CD4-positive, alpha-beta T cell treated with Interleukin-4 for 4 hours (primary cell): ENCODE measurements at regions not wholly inside any gene's neighbourhood (a gene's known extent, or its start where the extent isn't known, plus 50 kb on each side); places are given as distances from the start of the nearest gene placed in this dataset.

ENCODE experiments used
- DNase-seq: peaks from one replicate; pipeline ENCODE4 v3.0.0-alpha.2; 2020

DNA sequence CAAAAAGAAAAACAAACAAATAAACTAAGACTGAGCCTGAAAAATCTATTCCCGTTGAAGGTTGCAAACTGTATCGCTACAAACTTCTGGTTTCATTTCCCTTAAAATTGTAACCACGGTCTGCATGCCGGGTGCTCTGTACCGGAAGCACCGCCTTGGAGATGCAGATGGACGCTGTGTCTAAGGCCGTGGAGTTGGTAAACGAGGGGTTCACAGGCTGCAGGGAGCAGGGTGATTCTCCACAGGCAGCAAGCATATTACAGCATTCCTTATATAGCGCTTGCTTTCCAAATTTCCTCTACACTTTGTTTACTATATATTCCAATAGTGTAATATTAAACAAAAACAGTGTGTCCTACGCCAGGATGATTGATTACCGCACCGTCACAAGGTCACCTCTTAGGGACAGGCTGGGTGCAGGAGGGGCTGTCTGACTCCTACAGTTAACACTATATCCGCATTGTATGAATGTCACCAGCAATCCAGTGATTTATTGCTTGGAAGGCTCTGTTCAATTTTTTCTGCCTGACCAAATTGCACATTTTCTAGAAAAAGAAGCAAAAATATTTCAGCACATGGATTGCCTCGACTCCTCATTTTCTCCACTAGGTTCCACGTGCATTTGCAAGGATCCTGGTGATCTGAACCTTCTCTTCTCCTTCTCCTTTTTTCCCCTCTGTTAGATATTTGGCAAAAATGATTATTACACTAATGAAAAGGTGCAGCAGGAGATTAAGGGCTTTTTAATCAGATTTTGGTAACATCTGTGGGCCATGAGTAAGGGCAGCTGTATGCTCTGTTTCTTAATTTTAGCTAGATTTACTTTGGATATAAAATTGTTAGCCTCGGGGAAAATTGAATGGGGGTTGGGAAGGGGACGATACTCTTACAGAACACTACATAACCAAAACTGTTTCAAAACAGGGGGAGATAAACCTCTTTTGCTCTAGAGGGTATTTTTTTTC is 325.8 kb upstream of the MGMT start:
- DNase-seq, result no peak

DNA sequence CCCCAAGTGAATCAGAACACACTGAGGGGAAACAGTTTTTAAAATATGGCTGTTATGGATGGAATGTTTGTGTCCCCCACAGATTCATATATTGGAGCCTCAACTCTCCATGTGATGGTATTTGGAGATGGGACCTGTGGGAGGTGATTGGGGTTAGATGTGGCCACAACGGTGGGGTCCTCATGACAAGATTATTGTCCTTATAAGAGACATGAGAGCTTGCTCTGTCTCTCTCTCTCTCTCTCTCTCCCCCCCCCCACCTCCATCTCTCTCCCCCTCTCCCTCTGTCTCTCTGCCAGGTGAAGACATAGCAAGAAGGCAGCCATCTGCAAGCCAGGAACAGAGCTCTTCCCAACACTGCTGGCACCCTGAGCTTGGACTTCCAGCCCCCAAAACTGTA is 315.8 kb upstream of the MGMT start:
- no peak for DNase-seq

DNA sequence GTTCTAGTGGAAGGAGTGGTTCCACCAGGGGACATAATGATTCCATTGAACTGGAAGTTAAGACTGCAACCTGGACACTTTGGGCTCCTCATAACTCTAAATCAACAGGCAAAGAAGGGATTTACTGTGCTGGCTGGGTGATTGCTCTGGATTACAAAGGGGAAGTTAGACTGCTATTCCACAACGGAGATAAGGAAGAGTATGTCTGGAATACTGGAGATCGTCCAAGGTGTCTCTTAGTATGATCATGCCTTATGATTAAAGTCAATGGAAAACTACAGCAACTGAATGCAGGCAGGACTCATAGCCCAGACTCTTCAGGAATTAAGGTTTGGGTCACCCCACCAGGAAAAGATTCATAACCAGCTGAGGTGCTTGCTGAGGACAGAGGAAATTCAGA is 310.6 kb upstream of the MGMT start:
- no peak for DNase-seq

DNA sequence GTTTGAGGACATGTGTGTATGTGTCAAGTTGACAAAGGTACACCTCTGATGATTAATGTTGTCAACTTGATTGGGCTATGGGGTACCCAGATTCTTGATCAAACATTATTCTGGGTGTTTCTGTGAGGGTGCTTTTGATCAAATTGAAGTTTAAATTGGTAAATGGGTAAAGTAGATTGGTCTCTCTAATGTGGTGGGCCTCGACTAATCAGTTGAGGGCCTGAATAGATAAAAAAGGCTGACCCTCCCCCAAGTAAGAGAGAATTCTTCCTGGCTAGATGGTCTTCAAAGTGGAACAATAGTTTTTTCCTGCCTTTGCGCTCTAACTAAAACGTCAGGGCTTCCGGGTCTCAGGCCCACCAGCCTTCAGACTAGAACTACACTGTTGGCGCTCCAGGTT is 309.9 kb upstream of the MGMT start:
- no peak for DNase-seq

DNA sequence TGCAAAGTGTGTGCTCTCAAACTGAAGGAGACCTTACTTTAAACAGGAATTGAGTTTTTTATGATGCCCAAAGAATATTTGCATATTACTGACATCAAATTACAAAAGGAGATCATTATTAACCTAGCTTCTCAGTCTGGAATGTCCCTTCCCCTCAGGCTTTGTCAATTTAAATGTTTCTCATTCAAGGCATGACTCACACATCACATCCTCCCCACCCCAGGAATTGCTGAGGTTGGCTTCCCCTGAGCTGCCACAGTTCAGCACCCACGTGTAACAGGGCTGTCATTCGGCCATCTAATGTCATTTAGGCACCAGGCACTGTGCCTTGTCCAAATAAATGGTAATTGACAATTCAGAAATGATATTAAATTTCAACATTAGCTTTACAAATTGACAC is 305.9 kb upstream of the MGMT start:
- no peak for DNase-seq

DNA sequence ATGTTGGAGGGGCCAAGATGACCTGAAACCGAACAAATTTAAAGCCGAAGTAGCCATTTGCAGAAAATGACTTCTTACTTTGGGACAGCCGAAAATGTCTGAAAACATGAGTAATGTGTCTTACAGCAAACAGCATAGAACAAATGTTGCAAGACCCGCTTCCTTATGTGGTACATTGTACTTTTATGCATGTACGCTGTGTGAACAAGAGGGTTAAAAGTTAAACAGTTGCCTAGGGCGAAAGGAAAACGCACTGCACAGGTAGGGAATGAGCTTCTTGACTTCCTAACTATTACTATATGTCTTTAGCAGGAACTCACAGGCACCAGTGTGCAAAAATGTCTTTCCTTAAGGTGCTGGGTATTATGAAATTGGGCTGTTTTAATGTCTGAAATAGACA is 303.5 kb upstream of the MGMT start:
- no peak for DNase-seq

DNA sequence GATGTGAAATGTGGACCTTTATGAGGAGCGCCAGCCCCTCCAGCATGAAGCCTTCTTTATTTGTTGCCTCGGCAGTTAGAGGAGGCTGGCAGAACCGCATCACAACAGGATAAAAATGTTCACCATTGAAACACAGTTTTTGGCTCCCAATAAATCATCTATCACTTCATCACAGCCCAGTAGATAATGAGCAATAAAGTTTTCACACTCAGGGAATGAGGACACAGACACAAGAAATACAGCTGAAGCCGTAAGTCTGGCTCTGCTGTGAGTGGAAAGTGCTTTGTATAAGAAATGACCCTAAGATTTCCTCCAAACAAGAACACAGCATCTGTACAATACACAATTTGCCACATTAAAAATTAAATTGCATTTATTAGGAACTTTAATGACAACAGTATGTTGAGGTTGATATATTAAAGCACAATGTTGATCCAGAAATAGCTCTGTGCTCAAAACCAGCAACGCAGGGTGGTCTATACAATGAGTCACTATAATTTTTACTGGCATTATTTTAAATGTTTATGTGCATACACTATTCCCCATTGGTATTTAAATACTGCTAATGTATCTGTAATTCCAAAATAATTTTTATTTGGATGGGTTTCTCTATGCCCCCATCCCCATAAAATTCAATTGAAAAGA is 301.8 kb upstream of the MGMT start:
- DNase-seq, result no peak

DNA sequence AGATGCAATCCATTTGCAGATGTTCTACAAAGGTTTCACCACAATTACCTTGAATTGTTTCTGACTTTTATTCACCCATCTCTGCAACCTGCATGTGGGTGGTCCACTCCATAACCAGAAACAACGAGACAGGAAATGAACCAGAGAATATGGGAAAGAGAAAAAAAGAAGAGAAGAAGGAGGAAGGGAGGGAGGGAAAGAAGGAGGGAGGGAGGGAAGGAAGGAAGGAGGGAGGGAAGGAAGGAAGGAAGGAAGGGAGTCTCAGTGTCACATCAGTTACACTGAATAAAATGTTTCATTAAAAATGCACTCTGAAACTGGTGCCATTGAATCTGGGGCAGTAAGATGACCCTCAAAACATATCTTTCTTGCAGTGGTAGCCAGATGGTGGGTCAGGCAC is 301.3 kb upstream of the MGMT start:
- no peak for DNase-seq

DNA sequence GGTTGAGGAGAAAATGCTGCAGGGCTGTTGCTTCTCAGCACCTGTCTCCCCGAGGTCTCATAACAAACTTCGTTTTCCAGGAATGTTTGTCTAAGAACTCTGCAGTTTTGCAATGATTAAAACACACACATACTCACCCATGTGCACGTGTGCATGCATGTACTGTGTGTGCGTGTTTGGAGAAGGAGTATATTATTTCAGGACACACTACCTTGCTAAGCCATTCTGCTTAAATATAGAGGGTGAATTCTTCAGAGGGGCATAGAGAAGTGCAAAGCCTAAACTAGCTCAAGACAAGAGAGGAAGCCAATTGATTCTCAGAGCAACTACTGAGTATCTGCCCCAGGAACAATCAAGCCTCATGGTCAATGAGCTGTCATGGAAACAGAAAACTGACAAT is 298.4 kb upstream of the MGMT start:
- no peak for DNase-seq

DNA sequence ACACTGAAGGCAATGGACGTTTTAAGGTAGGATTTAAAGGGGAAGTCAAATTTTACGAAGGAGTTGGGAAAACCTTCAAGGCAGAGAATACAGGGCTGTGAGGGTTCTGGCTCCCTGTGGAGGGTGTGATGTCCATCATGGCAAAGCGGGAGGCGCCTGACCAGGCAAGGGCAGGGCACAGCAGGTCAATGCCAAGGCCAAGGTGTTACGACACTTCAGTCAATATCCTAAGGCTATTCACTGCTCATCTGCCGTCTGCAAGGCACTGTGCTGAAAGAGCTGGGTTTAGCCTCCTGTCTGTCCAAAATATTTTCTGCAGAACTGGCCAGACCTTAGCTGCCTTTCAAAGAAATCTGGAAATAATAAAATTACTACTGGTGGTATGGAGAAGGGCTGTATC is 297.9 kb upstream of the MGMT start:
- no peak for DNase-seq

DNA sequence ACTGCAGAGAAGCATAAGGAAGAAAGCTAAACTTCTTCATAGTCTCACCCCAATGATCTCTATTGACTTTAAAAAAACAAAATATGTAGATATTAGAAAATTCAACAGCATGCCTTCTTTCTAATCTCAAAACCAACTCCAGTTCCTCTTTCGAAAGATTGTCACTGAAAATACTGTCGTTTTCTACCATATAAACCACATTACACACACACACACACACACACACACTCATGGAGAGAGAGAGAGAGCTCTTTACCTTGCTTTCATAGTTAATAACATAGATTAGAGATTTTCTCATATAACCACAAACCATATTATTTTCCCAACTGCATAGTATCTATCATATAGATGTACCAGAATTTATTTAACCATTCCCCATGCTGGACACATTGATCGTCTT is 296.2 kb upstream of the MGMT start:
- no peak for DNase-seq

DNA sequence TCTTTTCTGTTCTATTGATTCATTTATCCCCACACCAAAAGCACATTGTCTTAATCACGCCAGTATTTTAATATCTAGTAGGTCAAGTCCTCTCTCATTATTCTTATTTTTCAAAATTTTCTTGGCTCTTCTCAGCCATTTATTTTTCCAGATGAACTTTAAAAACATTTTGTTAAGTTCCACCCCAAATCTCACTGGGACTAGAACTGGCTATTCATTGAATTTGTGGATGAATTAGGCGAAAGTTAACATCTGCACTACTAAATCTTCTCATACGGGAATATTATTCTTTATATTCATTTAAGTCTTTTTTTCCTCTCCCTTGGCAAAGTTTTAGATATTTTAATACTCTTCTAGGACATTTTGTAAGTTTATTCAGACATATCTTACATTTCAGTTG is 295.2 kb upstream of the MGMT start:
- no peak for DNase-seq

DNA sequence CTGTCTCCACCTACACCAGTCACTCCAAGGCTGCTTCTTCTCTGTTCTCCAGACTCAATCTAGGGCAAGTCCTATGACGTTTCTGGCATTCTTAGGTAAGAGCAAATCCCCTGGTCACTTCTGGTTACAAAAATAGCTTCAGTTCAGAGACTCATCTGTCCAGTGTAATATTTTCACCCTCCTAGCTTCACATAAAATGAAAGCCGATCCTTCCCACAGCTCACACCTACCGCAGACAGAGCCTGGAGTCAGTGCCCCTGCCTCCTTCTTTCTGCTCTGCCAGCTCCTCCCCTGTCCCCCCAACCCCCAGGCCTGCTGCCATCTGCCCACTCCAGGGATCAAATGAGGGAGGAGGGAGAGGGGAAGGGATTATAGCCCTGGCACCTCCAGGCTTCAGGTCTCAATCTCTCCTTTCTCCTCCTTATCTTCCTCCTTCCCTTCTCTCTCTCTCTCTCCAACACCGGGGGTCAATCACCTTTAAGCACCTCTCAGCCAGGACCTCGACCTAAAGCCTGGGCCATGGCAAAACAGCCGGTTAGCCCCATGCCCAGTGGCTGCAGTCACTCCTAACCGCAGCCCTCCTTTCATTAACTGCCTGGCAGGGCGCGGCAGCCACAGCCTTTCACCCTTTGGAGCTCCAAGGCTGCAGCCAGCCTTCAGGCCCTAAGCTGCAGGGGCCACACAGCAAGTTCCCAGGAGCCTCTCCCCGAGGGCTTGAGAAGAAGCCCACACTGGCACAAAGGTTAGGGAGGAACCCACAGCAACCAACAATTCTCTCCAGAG is 292.6 kb upstream of the MGMT start:
- no peak for DNase-seq

DNA sequence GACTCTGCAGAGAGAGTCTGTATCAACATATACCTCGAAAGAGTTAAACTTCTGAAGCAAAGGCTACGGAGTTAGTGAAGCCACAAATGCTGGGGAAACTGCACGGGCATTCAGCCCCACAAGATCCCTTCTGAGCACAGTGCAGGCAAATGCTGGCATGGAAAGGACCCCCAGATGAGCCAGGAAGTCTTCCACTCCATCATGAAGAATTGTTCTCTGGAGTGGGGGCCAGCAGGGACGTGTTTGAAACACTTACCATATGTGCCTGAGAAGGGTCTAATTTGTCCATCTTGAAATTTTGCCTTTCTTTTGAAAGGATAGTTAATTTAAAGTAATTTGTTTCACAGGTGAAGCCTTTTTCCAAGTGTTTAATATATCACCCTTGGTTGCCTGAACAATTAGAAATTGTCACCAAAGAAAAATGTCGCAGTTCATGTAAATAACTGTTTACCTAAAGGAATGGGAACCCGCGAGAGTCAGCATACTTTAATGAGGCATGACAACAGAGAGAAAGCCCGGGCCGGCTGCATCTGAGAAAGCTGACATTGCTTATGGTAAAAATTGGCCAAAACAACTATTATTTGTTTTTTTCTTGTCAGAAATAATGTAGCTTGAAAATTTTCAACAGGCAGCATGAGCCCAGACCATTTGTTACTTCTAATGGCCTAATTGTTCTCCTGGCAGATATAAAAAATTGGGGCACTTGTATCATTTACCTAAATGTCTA is 287.6 kb upstream of the MGMT start:
- DNase-seq, result no peak

DNA sequence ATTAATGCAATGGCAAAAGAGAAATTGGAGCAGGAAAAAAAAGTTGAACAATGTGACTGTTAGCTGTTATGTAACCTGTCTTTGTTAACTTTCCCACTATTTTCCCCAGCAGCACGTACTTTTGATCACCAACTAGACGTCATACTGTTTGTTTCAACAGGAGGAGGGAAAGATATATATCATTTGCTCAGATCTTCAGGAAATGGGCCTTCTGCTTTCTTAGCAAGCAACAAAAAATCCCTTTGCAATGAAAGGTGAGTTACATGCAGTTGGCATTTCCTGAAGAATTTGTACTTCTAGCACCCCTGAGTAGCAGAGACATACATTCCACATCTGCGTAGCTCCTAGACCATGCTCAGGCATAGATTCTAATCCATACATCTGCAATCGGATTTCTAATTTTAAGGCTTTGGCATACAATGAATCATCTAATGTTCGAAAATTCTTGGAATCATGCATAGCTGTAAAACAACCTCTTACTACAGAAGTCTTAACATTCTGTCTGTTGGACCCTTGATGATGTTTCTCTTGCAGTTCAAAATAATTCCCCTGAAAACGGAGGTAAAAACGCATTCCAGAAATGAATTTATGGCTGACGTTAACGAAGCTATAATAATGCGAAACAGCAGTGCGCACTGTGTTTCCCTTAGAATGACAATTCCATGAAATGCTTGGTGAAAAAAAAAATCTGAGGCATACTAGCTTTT is 286.9 kb upstream of the MGMT start:
- DNase-seq, result no peak

DNA sequence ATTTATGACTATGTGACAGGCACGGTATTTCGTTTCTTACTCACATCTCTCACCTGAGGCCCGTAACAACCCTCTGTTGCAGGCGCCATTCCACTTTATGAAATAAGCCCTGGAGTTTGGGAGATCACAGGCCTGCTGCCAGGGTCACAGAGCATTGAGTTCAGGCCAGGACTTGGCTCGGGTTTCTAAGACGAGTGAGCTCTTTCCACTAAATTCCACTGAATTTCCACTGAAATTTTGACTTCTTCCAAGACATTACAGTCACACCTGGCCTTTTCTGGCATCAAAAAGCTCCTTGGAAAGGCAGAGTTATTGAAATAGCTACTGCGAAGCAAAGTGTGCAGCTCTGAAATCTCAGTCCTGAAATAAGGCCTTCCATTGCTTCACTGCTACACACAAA is 282.8 kb upstream of the MGMT start:
- DNase-seq, result no peak

DNA sequence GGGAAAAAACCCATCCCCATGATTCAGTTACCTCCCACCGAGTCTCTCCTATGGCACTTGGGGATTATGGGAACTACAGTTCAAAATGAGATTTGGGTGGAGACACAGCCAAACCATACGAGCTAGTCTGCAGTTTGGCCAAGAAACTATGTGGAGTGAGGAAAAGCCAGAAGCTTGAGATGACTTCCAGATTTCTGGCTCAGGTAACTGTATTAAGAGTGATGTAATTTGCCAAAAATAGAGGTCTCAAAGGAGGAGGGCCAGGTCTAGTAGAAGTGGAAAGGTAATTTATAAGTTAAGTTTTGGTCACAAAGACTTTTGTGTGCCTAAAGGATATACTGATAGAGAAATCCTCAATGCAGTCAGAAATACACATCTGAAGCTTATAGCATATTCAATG is 279.7 kb upstream of the MGMT start:
- no peak for DNase-seq

DNA sequence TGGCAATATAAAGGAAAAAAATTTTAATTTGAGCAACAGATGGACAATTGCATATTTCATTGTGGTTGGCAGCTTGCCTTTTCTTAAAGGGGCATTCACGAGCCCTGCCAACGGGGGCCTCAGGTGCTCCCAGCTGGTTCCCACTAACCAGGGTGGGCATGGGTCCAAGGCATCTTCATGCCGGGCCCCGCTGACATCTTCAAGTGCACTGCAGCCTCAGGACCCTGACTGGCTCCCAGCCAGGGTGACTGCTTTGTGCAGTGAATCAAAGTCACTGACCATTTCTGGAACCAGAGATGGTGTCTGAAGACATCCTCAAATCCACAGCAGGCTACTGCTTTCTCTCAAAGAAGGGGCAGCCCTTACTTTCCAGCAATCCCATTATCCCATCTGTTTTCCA is 275.2 kb upstream of the MGMT start:
- no peak for DNase-seq

DNA sequence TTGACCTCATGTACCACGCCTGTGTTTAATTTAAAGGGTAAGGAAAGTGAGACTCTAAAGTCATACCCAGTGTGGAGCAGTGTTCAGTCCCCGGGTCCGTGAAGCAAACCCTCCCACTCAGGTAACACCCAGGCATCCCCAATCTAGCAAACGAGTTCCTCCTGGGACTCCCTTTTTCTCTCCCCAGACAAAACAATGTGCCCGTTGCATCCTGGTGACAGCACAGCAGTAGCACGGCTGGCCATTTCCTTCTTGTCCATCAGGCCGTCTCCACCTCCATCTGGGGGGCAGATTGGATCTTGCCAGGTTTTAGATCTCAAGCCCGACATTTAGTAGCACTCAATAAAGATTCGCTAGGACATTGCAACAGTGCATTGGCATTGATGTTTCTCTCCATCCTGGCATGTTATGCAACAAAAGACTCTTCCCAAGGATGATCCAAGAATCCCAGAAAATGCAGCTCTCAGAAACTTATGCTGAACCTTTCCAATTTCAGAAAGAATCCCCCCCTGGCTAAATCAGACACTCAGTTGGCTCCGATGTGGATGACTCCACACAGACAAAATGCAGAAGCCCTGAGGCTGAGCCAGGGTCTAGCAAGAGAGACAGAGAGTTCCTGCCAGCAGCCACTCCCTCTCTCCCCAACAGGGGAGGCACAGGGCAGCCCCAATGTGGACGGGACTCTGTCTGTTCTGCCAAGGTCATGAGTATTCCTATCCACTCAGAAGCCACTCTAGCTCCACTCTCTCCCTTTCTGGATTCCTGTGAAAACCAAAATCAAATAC is 274.5 kb upstream of the MGMT start:
- DNase-seq, result no peak

DNA sequence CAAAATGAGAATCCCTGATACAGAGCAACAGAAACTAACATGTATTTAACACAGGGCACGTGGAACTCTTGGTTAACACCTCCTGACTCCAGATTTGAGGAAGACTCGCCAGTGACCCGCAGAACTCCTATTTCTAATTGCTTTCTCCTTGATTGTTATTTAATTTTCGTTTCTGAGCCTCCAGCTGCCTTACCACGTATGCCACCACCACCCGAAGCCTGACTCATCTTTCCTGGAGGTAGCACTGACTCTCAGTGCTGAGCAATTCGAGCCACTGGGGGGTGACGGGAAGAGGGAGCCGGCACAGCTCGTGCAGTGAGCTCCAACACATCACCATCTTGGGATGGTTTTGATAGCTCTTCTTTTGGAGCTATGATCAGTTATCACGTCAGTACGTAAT is 273.9 kb upstream of the MGMT start:
- no peak for DNase-seq

DNA sequence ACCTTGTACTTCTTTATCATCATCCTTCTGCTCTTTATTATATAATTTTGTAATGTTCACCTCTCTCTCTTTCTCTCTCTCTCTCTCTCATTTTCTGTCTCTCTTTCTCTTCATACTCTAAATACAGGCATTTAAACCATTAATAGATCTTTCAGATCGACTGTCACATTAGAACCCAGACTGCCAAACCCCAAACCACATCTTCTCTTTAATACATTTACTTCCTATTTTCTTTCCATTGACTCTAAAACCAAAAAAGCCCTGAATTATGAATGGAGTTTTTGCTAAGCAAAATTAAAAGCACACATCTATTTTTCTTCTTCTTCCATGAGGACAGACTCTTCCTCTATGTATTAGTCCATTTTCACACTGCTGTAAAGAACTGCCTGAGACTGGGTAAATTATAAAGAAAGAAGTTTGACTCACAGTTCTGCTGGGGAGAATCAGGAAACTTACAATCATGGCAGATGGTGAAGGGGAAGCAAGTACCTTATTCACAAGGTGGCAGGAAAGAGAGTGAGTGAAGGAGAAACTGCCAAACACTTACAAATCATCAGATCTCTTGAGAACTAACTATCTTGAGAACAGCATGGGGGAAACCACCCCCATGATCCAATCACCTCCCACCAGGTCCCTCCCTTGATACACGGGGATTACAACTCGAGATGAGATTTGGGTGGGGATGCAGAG is 272.7 kb upstream of the MGMT start:
- DNase-seq, result no peak
